HG03139 (cell line): ENCODE measurements at regions not wholly inside any gene's neighbourhood (a gene's known extent, or its start where the extent isn't known, plus 50 kb on each side); places are given as distances from the start of the nearest gene placed in this dataset.
"Not testable (repeated sequence)": the region's sequence is repeated elsewhere in the genome, so short reads cannot be mapped to it uniquely, and the experiment has no call there.

Experiments used
- ATAC-seq: cut with Tn5 transposase; IDR thresholded peaks from one replicate; pipeline ENCODE4 v1.9.1; 2021; ENCODE audit not compliant: unreplicated experiment

GRCh38 chr2:140178234-140178633 is 1398.0 kb upstream of the NXPH2 start:
- no peak for ATAC-seq

- no peak for ATAC-seq
Observed at GRCh38 chr2:140177086-140177485, 1396.9 kb upstream of the NXPH2 start.

GRCh38 chr2:140173790-140174189 is 1393.6 kb upstream of the NXPH2 start:
- no peak for ATAC-seq

- ATAC-seq = no peak
Observed at GRCh38 chr2:140164449-140164848, 1384.3 kb upstream of the NXPH2 start.

GRCh38 chr2:140158259-140158658 is 1378.1 kb upstream of the NXPH2 start:
- ATAC-seq = no peak

GRCh38 chr2:140157816-140158215 is 1377.6 kb upstream of the NXPH2 start:
- no peak for ATAC-seq

- ATAC-seq = no peak
Observed at GRCh38 chr2:140154706-140155105, 1374.5 kb upstream of the NXPH2 start.

GRCh38 chr2:140154271-140154670 is 1374.1 kb upstream of the NXPH2 start:
- no peak for ATAC-seq

GRCh38 chr2:140144611-140145010 is 1364.4 kb upstream of the NXPH2 start:
- ATAC-seq = no peak

GRCh38 chr2:140138736-140139135 is 1358.5 kb upstream of the NXPH2 start:
- no peak for ATAC-seq

- no peak for ATAC-seq
Observed at GRCh38 chr2:140136861-140137260, 1356.7 kb upstream of the NXPH2 start.

- ATAC-seq = no peak
Observed at GRCh38 chr2:140136366-140136765, 1356.2 kb upstream of the NXPH2 start.

- no peak for ATAC-seq
Observed at GRCh38 chr2:140128909-140129308, 1348.7 kb upstream of the NXPH2 start.

GRCh38 chr2:140122001-140122400 is 1341.8 kb upstream of the NXPH2 start:
- ATAC-seq = no peak

- ATAC-seq = no peak
Observed at GRCh38 chr2:140117386-140117785, 1337.2 kb upstream of the NXPH2 start.

GRCh38 chr2:140108706-140109475 is 1328.7 kb upstream of the NXPH2 start:
- ATAC-seq = no peak

- no peak for ATAC-seq
Observed at GRCh38 chr2:140091926-140092325, 1311.7 kb upstream of the NXPH2 start.

GRCh38 chr2:140086964-140087363 is 1306.8 kb upstream of the NXPH2 start:
- ATAC-seq = no peak

GRCh38 chr2:140085674-140086073 is 1305.5 kb upstream of the NXPH2 start:
- no peak for ATAC-seq

GRCh38 chr2:140079038-140079437 is 1298.8 kb upstream of the NXPH2 start:
- no peak for ATAC-seq

- ATAC-seq = no peak
Observed at GRCh38 chr2:140076164-140076563, 1296.0 kb upstream of the NXPH2 start.

GRCh38 chr2:140073763-140074162 is 1293.6 kb upstream of the NXPH2 start:
- ATAC-seq = not testable (repeated sequence)

GRCh38 chr2:140067661-140068060 is 1287.5 kb upstream of the NXPH2 start:
- ATAC-seq = no peak
